HL-60 (cell line): ENCODE measurements at regions not wholly inside any gene's neighbourhood (a gene's known extent, or its start where the extent isn't known, plus 50 kb on each side); places are given as distances from the start of the nearest gene placed in this dataset.

Source experiments
- DNase-seq, 2 experiments: peaks; one replicate each; pipeline ENCODE4 v3.0.0-alpha.2; 2010 to 2020; ENCODE audit warnings: low read depth in 1 of 2, low spot score in 1 of 2
- H3K27ac ChIP-seq: fragments of 250-450 bp; sonication (Bioruptor Pico); replicated peaks from 2 replicates; pipeline ENCODE4 v1.5.1; 2020; ENCODE audit warnings: mild to moderate bottlenecking, moderate library complexity
- H3K27me3 ChIP-seq: fragments of 250-450 bp; sonication (Bioruptor Pico); 2 replicates; pipeline ENCODE4 v1.5.1; 2021; ENCODE audit warnings: mild to moderate bottlenecking, moderate library complexity; ENCODE audit not compliant: insufficient read depth, poor library complexity, severe bottlenecking
- H3K4me3 ChIP-seq: replicated peaks from 2 replicates; pipeline ENCODE4 v1.5.1; 2011; ENCODE audit warnings: mild to moderate bottlenecking, control low read depth, low read length; ENCODE audit not compliant: insufficient read depth
- GABPA ChIP-seq: IDR thresholded peaks from 2 replicates; pipeline ENCODE4 v1.6.1; 2012; ENCODE audit warnings: low read depth
- POLR2AphosphoS5 ChIP-seq: IDR thresholded peaks from 2 replicates; pipeline ENCODE4 v1.6.1; 2012; ENCODE audit warnings: low read depth
- SPI1 ChIP-seq: IDR thresholded peaks from 2 replicates; pipeline ENCODE4 v1.6.1; 2012; ENCODE audit warnings: low read depth, mild to moderate bottlenecking, borderline replicate concordance
- TF ChIP-seq, protein P1 (sequence below): IDR thresholded peaks from one replicate; pipeline ENCODE4 v1.5.1; 2011; ENCODE audit warnings: low read length, control low read depth, inconsistent platforms; ENCODE audit not compliant: insufficient read depth
- TF ChIP-seq, protein P2 (sequence below): IDR thresholded peaks from 2 replicates; pipeline ENCODE4 v1.6.1; 2012; ENCODE audit warnings: low read depth; ENCODE audit not compliant: insufficient replicate concordance

DNA sequence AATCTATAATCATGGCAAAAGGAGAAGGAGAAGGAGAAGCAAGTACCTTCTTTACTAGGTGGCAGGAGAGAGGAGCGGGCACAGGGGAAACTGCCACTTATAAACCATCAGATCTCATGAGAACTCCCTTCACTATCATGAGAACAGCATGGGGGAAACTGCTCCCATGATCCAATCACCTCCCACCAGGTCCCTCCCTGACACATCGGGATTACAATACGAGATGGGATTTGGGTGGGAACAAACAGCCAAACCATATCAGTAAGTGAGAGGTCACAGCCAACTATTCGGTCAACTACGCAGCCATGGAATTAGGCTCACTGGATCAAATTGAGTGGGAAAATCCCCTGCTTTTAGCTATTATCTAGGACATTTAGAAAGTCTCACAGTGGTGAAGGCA is 54.2 kb upstream of the STEAP1B start:
- TF ChIP-seq, protein P1, sequence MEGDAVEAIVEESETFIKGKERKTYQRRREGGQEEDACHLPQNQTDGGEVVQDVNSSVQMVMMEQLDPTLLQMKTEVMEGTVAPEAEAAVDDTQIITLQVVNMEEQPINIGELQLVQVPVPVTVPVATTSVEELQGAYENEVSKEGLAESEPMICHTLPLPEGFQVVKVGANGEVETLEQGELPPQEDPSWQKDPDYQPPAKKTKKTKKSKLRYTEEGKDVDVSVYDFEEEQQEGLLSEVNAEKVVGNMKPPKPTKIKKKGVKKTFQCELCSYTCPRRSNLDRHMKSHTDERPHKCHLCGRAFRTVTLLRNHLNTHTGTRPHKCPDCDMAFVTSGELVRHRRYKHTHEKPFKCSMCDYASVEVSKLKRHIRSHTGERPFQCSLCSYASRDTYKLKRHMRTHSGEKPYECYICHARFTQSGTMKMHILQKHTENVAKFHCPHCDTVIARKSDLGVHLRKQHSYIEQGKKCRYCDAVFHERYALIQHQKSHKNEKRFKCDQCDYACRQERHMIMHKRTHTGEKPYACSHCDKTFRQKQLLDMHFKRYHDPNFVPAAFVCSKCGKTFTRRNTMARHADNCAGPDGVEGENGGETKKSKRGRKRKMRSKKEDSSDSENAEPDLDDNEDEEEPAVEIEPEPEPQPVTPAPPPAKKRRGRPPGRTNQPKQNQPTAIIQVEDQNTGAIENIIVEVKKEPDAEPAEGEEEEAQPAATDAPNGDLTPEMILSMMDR, result no peak
- Histone ChIP-seq H3K27me3 (peaks cover 13% of the 10 kb centered on the region), H3K27ac (no peak overlapping the region), H3K4me3 (no peak overlapping the region)
- DNase-seq, result no peak

DNA sequence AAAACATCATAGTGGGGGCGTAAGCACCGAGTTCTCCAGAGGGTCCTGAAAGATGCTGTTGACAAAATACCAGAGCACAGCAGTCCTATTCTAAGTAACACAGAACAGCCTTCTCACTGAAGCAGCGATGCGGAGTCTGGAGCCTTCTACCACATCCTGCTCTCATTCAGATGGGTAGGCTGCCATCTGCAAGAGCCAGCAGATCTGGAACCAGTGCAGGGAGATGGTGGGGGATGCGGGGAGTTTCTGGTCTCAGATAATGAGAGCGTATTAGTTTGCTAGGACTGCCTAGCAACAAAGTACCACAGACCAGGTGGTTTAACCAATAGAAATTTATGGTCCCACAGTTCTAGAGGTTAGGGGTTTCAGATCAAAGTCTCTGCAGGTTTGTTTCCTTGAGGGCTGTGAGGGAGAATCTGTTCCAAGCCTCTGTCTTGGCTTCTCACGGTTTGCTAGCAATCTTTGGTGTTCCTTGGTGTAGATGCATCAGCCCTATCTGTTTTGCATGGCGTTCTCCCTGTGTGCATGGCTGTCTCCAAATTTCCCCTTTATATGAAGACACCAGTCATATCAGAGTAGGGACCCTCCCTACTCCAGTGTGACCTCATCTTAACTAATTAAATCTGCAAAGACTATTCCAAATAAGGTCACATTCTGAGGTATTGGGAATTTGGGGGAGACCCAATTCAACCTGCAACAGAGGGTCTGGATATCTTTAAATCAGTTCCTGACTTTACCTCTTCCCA is 52.0 kb upstream of the STEAP1B start:
- no peak overlapping the region for H3K4me3 ChIP-seq
- DNase-seq, result no peak
- H3K27ac ChIP-seq, result no peak overlapping the region
- TF ChIP-seq SPI1 (no peak), GABPA (no peak), POLR2AphosphoS5 (no peak)
- TF ChIP-seq, protein P1, result no peak
- TF ChIP-seq, protein P2, sequence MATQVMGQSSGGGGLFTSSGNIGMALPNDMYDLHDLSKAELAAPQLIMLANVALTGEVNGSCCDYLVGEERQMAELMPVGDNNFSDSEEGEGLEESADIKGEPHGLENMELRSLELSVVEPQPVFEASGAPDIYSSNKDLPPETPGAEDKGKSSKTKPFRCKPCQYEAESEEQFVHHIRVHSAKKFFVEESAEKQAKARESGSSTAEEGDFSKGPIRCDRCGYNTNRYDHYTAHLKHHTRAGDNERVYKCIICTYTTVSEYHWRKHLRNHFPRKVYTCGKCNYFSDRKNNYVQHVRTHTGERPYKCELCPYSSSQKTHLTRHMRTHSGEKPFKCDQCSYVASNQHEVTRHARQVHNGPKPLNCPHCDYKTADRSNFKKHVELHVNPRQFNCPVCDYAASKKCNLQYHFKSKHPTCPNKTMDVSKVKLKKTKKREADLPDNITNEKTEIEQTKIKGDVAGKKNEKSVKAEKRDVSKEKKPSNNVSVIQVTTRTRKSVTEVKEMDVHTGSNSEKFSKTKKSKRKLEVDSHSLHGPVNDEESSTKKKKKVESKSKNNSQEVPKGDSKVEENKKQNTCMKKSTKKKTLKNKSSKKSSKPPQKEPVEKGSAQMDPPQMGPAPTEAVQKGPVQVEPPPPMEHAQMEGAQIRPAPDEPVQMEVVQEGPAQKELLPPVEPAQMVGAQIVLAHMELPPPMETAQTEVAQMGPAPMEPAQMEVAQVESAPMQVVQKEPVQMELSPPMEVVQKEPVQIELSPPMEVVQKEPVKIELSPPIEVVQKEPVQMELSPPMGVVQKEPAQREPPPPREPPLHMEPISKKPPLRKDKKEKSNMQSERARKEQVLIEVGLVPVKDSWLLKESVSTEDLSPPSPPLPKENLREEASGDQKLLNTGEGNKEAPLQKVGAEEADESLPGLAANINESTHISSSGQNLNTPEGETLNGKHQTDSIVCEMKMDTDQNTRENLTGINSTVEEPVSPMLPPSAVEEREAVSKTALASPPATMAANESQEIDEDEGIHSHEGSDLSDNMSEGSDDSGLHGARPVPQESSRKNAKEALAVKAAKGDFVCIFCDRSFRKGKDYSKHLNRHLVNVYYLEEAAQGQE, result no peak
- H3K27me3 ChIP-seq, result peaks cover 28% of the 10 kb centered on the region

DNA sequence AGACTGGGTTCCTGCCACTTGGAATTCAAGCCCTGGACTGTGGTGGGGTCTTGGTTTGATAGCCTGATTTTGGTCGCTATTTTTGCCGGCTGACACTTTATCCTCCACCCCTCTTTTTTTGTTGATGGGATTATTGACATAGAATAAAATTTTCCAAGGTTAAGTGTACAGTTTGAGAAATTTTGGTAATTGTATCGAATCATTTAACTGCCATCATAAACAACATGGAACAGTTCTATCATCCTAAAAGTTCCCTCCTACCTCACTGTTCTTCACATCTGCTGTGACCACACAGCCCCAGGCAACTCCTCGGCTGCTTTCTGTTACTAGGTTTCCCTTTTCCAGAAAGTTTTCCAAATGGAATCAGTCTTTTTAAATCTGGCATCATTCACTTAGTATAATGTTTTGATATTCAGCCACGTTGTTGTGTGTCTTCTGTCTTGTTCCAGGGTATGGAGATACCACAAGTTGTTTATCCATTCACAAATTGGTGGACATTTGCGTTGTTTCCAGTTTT is 50.6 kb upstream of the STEAP1B start:
- peaks cover 28% of the 10 kb centered on the region for H3K27me3 ChIP-seq
- H3K4me3 ChIP-seq, result no peak overlapping the region

More for the DNA sequence above, 50.6 kb upstream of the STEAP1B start:
- no peak for DNase-seq
- H3K27ac ChIP-seq, result no peak overlapping the region
- TF ChIP-seq, protein P1, result no peak
- TF ChIP-seq POLR2AphosphoS5 (no peak), SPI1 (no peak), GABPA (no peak)
- TF ChIP-seq, protein P2, result no peak
